ENCODE measurements at regions not wholly inside any gene's neighbourhood (a gene's known extent, or its start where the extent isn't known, plus 50 kb on each side); places are given as distances from the start of the nearest gene placed in this dataset.

GRCh38 chr16:49165025-49165424 is 116.6 kb downstream of the CBLN1 start:
- ChIA-PET CTCF (no interaction called here), POLR2A (no interaction called here)
- no peak overlapping the region for H3K4me3 Mint-ChIP-seq
- no peak overlapping the region for H3K27ac Mint-ChIP-seq
- no peaks in the 10 kb centered on the region for H3K4me1 Mint-ChIP-seq
- H3K36me3 Mint-ChIP-seq (ENCODE audit: low read depth), result no peaks in the 10 kb centered on the region
- H3K9me3 Mint-ChIP-seq, result no peaks in the 10 kb centered on the region
- no peak for DNase-seq
- H3K27me3 Mint-ChIP-seq, result no peaks in the 10 kb centered on the region

GRCh38 chr16:49161191-49161590 is 120.4 kb downstream of the CBLN1 start:
- Mint-ChIP-seq H3K4me3 (no peak overlapping the region), H3K27ac (no peak overlapping the region), H3K4me1 (no peaks in the 10 kb centered on the region), H3K36me3 (ENCODE audit: low read depth) (no peaks in the 10 kb centered on the region), H3K27me3 (no peaks in the 10 kb centered on the region), H3K9me3 (peaks cover 6% of the 10 kb centered on the region)
- DNase-seq, result no peak
- CTCF ChIA-PET, result no interaction called here
- POLR2A ChIA-PET, result no interaction called here

GRCh38 chr16:49158029-49158642 is 123.5 kb downstream of the CBLN1 start:
- peaks cover 6% of the 10 kb centered on the region for H3K9me3 Mint-ChIP-seq
- no peaks in the 10 kb centered on the region for H3K27me3 Mint-ChIP-seq
- H3K4me1 Mint-ChIP-seq, result no peaks in the 10 kb centered on the region
- H3K36me3 Mint-ChIP-seq (ENCODE audit: low read depth), result no peaks in the 10 kb centered on the region
- ChIA-PET POLR2A (no interaction called here), CTCF (no interaction called here)
- H3K4me3 Mint-ChIP-seq, result no peak overlapping the region
- DNase-seq, result peak; percentile 17
- no peak overlapping the region for H3K27ac Mint-ChIP-seq

GRCh38 chr16:49150341-49150740 is 131.3 kb downstream of the CBLN1 start:
- Mint-ChIP-seq H3K36me3 (ENCODE audit: low read depth) (no peaks in the 10 kb centered on the region), H3K4me1 (no peaks in the 10 kb centered on the region), H3K9me3 (peaks cover 12% of the 10 kb centered on the region), H3K4me3 (no peak overlapping the region), H3K27ac (no peak overlapping the region), H3K27me3 (no peaks in the 10 kb centered on the region)
- no peak for DNase-seq
- CTCF ChIA-PET, result no interaction called here
- POLR2A ChIA-PET, result no interaction called here

GRCh38 chr16:49148410-49148809 is 133.2 kb downstream of the CBLN1 start:
- H3K9me3 Mint-ChIP-seq, result peaks cover 12% of the 10 kb centered on the region
- H3K27ac Mint-ChIP-seq, result no peak overlapping the region
- POLR2A ChIA-PET, result no interaction called here
- CTCF ChIA-PET, result no interaction called here
- H3K4me3 Mint-ChIP-seq, result no peak overlapping the region
- no peak for DNase-seq
- H3K4me1 Mint-ChIP-seq, result no peaks in the 10 kb centered on the region
- no peaks in the 10 kb centered on the region for H3K36me3 Mint-ChIP-seq (ENCODE audit: low read depth)
- no peaks in the 10 kb centered on the region for H3K27me3 Mint-ChIP-seq

GRCh38 chr16:49140618-49141017 is 141.0 kb downstream of the CBLN1 start:
- Mint-ChIP-seq H3K27me3 (no peaks in the 10 kb centered on the region), H3K4me1 (no peaks in the 10 kb centered on the region), H3K36me3 (ENCODE audit: low read depth) (no peaks in the 10 kb centered on the region), H3K27ac (no peak overlapping the region), H3K9me3 (peaks cover 8% of the 10 kb centered on the region), H3K4me3 (no peak overlapping the region)
- DNase-seq, result no peak
- ChIA-PET CTCF (no interaction called here), POLR2A (no interaction called here)

- no peak overlapping the region for H3K4me3 Mint-ChIP-seq
- no peaks in the 10 kb centered on the region for H3K36me3 Mint-ChIP-seq (ENCODE audit: low read depth)
- no peak for DNase-seq
- H3K27me3 Mint-ChIP-seq, result no peaks in the 10 kb centered on the region
- no peaks in the 10 kb centered on the region for H3K4me1 Mint-ChIP-seq
- ChIA-PET POLR2A (no interaction called here), CTCF (no interaction called here)
- H3K9me3 Mint-ChIP-seq, result no peaks in the 10 kb centered on the region
- no peak overlapping the region for H3K27ac Mint-ChIP-seq
Measured at GRCh38 chr16:49130397-49130796, 151.2 kb downstream of the CBLN1 start.

GRCh38 chr16:49129935-49130334 is 151.7 kb downstream of the CBLN1 start:
- DNase-seq, result no peak
- ChIA-PET CTCF (no interaction called here), POLR2A (no interaction called here)
- Mint-ChIP-seq H3K9me3 (no peaks in the 10 kb centered on the region), H3K27ac (no peak overlapping the region), H3K36me3 (ENCODE audit: low read depth) (no peaks in the 10 kb centered on the region), H3K4me3 (no peak overlapping the region), H3K27me3 (no peaks in the 10 kb centered on the region), H3K4me1 (no peaks in the 10 kb centered on the region)

- Mint-ChIP-seq H3K36me3 (ENCODE audit: low read depth) (no peaks in the 10 kb centered on the region), H3K27me3 (no peaks in the 10 kb centered on the region), H3K27ac (no peak overlapping the region), H3K4me1 (no peaks in the 10 kb centered on the region), H3K4me3 (no peak overlapping the region), H3K9me3 (no peaks in the 10 kb centered on the region)
- CTCF ChIA-PET, result no interaction called here
- POLR2A ChIA-PET, result no interaction called here
- DNase-seq, result no peak
Measured at GRCh38 chr16:49128740-49129139, 152.9 kb downstream of the CBLN1 start.

GRCh38 chr16:49127103-49127502 is 154.5 kb downstream of the CBLN1 start:
- ChIA-PET CTCF (no interaction called here), POLR2A (no interaction called here)
- H3K27me3 Mint-ChIP-seq, result no peaks in the 10 kb centered on the region
- DNase-seq, result no peak
- no peak overlapping the region for H3K27ac Mint-ChIP-seq
- H3K9me3 Mint-ChIP-seq, result no peaks in the 10 kb centered on the region
- H3K36me3 Mint-ChIP-seq (ENCODE audit: low read depth), result no peaks in the 10 kb centered on the region
- no peak overlapping the region for H3K4me3 Mint-ChIP-seq
- no peaks in the 10 kb centered on the region for H3K4me1 Mint-ChIP-seq

GRCh38 chr16:49121636-49122035 is 160.0 kb downstream of the CBLN1 start:
- CTCF ChIA-PET, result no interaction called here
- H3K9me3 Mint-ChIP-seq, result no peaks in the 10 kb centered on the region
- H3K36me3 Mint-ChIP-seq (ENCODE audit: low read depth), result no peaks in the 10 kb centered on the region
- no peak overlapping the region for H3K27ac Mint-ChIP-seq
- H3K27me3 Mint-ChIP-seq, result no peaks in the 10 kb centered on the region
- POLR2A ChIA-PET, result no interaction called here
- DNase-seq, result no peak
- H3K4me3 Mint-ChIP-seq, result no peak overlapping the region
- no peaks in the 10 kb centered on the region for H3K4me1 Mint-ChIP-seq

- Mint-ChIP-seq H3K27me3 (no peaks in the 10 kb centered on the region), H3K9me3 (no peaks in the 10 kb centered on the region), H3K4me3 (no peak overlapping the region), H3K27ac (no peak overlapping the region), H3K36me3 (ENCODE audit: low read depth) (no peaks in the 10 kb centered on the region), H3K4me1 (no peaks in the 10 kb centered on the region)
- CTCF ChIA-PET, result no interaction called here
- DNase-seq, result no peak
- POLR2A ChIA-PET, result no interaction called here
Measured at GRCh38 chr16:49120631-49121030, 161.0 kb downstream of the CBLN1 start.

GRCh38 chr16:49116873-49117272 is 164.8 kb downstream of the CBLN1 start:
- CTCF ChIA-PET, result no interaction called here
- POLR2A ChIA-PET, result no interaction called here
- Mint-ChIP-seq H3K27me3 (no peaks in the 10 kb centered on the region), H3K4me3 (no peak overlapping the region), H3K9me3 (peaks cover 5% of the 10 kb centered on the region), H3K4me1 (no peaks in the 10 kb centered on the region), H3K27ac (no peak overlapping the region), H3K36me3 (ENCODE audit: low read depth) (no peaks in the 10 kb centered on the region)
- DNase-seq, result no peak

GRCh38 chr16:49115956-49116355 is 165.7 kb downstream of the CBLN1 start:
- ChIA-PET CTCF (no interaction called here), POLR2A (no interaction called here)
- no peak overlapping the region for H3K4me3 Mint-ChIP-seq
- H3K4me1 Mint-ChIP-seq, result no peaks in the 10 kb centered on the region
- H3K36me3 Mint-ChIP-seq (ENCODE audit: low read depth), result no peaks in the 10 kb centered on the region
- H3K27me3 Mint-ChIP-seq, result no peaks in the 10 kb centered on the region
- no peak for DNase-seq
- peaks cover 5% of the 10 kb centered on the region for H3K9me3 Mint-ChIP-seq
- H3K27ac Mint-ChIP-seq, result no peak overlapping the region

GRCh38 chr16:49112754-49113153 is 168.9 kb downstream of the CBLN1 start:
- Mint-ChIP-seq H3K27me3 (no peaks in the 10 kb centered on the region), H3K4me1 (no peaks in the 10 kb centered on the region), H3K27ac (no peak overlapping the region), H3K9me3 (peaks cover 7% of the 10 kb centered on the region), H3K4me3 (no peak overlapping the region), H3K36me3 (ENCODE audit: low read depth) (no peaks in the 10 kb centered on the region)
- DNase-seq, result no peak
- ChIA-PET POLR2A (no interaction called here), CTCF (no interaction called here)
